ENCODE measurements at regions not wholly inside any gene's neighbourhood (a gene's known extent, or its start where the extent isn't known, plus 50 kb on each side); places are given as distances from the start of the nearest gene placed in this dataset.

GRCh38 chr2:145066856-145067548, 547.1 kb upstream of the ZEB2 start:
- CTCF ChIA-PET: no interaction called here

GRCh38 chr2:145066151-145066661, 546.3 kb upstream of the ZEB2 start:
- no TSS peak for BruUV-seq (replicated peaks)
- Histone ChIP-seq H3K4me3 (no peak overlapping the region), H3K9me2 (ENCODE audit: insufficient read depth) (no peaks in the 10 kb centered on the region), H3F3A (ENCODE audit: insufficient read depth, low read depth) (no peaks in the 10 kb centered on the region), H4K20me1 (ENCODE audit: insufficient read depth) (no peaks in the 10 kb centered on the region), H3K4me1 (replicated peaks; ENCODE audit: insufficient read depth) (no peaks in the 10 kb centered on the region), H2AFZ (0 out of 2 replicates have a peak overlapping the region, but pooled peaks have one; percentile 30), H3K27me3 (ENCODE audit: insufficient read depth, low read depth) (no peaks in the 10 kb centered on the region), H3K4me2 (no peak overlapping the region), H3K79me2 (ENCODE audit: low read depth) (no peaks in the 10 kb centered on the region), H3K27ac (no peak overlapping the region), H3K36me3 (ENCODE audit: low read depth) (no peaks in the 10 kb centered on the region), H3K9me3 (ENCODE audit: insufficient read depth, low read depth) (no peaks in the 10 kb centered on the region)
- ChIA-PET CTCF (no interaction called here), POLR2A (ENCODE audit: unreplicated experiment) (no interaction called here)
- no peak for DNase-seq
- intact Hi-C loops (cut with micrococcal nuclease; ENCODE audit: unreplicated experiment): no loop called here
- TF ChIP-seq EZH2 (IDR thresholded peaks at IDR 0.05; ENCODE audit: low read depth): no peak
- TF ChIP-seq, protein P1, sequence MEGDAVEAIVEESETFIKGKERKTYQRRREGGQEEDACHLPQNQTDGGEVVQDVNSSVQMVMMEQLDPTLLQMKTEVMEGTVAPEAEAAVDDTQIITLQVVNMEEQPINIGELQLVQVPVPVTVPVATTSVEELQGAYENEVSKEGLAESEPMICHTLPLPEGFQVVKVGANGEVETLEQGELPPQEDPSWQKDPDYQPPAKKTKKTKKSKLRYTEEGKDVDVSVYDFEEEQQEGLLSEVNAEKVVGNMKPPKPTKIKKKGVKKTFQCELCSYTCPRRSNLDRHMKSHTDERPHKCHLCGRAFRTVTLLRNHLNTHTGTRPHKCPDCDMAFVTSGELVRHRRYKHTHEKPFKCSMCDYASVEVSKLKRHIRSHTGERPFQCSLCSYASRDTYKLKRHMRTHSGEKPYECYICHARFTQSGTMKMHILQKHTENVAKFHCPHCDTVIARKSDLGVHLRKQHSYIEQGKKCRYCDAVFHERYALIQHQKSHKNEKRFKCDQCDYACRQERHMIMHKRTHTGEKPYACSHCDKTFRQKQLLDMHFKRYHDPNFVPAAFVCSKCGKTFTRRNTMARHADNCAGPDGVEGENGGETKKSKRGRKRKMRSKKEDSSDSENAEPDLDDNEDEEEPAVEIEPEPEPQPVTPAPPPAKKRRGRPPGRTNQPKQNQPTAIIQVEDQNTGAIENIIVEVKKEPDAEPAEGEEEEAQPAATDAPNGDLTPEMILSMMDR (conservative IDR thresholded peaks at IDR 0.05): no peak

More at GRCh38 chr2:145066856-145067548, 547.1 kb upstream of the ZEB2 start:
- no peak for DNase-seq
- no peak for TF ChIP-seq EZH2 (IDR thresholded peaks at IDR 0.05; ENCODE audit: low read depth)
- TF ChIP-seq, protein P1 (conservative IDR thresholded peaks at IDR 0.05): no peak
- Histone ChIP-seq H3K79me2 (ENCODE audit: low read depth) (no peaks in the 10 kb centered on the region), H3K4me2 (no peak overlapping the region), H3K27ac (no peak overlapping the region), H2AFZ (no peak overlapping the region), H4K20me1 (ENCODE audit: insufficient read depth) (no peaks in the 10 kb centered on the region), H3K9me2 (ENCODE audit: insufficient read depth) (no peaks in the 10 kb centered on the region), H3K9me3 (ENCODE audit: insufficient read depth, low read depth) (0 out of 2 replicates have a peak, but pooled peaks cover 3% of the 10 kb centered on the region), H3F3A (ENCODE audit: insufficient read depth, low read depth) (no peaks in the 10 kb centered on the region), H3K4me3 (no peak overlapping the region), H3K4me1 (replicated peaks; ENCODE audit: insufficient read depth) (no peaks in the 10 kb centered on the region), H3K36me3 (ENCODE audit: low read depth) (no peaks in the 10 kb centered on the region), H3K27me3 (ENCODE audit: insufficient read depth, low read depth) (no peaks in the 10 kb centered on the region)
- no TSS peak for BruUV-seq (replicated peaks)
- intact Hi-C loops (cut with micrococcal nuclease; ENCODE audit: unreplicated experiment): no loop called here
- POLR2A ChIA-PET (ENCODE audit: unreplicated experiment): no interaction called here

GRCh38 chr2:145065342-145065741, 545.4 kb upstream of the ZEB2 start:
- Histone ChIP-seq H2AFZ (no peak overlapping the region), H3K9me2 (ENCODE audit: insufficient read depth) (no peaks in the 10 kb centered on the region), H3K27ac (no peak overlapping the region), H3K36me3 (ENCODE audit: low read depth) (no peaks in the 10 kb centered on the region), H3K27me3 (ENCODE audit: insufficient read depth, low read depth) (no peaks in the 10 kb centered on the region), H3K9me3 (ENCODE audit: insufficient read depth, low read depth) (no peaks in the 10 kb centered on the region), H3F3A (ENCODE audit: insufficient read depth, low read depth) (no peaks in the 10 kb centered on the region), H3K4me1 (replicated peaks; ENCODE audit: insufficient read depth) (no peaks in the 10 kb centered on the region), H3K79me2 (ENCODE audit: low read depth) (no peaks in the 10 kb centered on the region), H3K4me2 (no peak overlapping the region), H4K20me1 (ENCODE audit: insufficient read depth) (no peaks in the 10 kb centered on the region), H3K4me3 (no peak overlapping the region)
- no TSS peak for BruUV-seq (replicated peaks)
- DNase-seq: no peak
- TF ChIP-seq, protein P1 (conservative IDR thresholded peaks at IDR 0.05): no peak
- TF ChIP-seq EZH2 (IDR thresholded peaks at IDR 0.05; ENCODE audit: low read depth): no peak
- CTCF ChIA-PET: no interaction called here
- intact Hi-C loops (cut with micrococcal nuclease; ENCODE audit: unreplicated experiment): no loop called here
- POLR2A ChIA-PET (ENCODE audit: unreplicated experiment): no interaction called here
